ENCODE measurements at regions not wholly inside any gene's neighbourhood (a gene's known extent, or its start where the extent isn't known, plus 50 kb on each side); places are given as distances from the start of the nearest gene placed in this dataset.

DNA sequence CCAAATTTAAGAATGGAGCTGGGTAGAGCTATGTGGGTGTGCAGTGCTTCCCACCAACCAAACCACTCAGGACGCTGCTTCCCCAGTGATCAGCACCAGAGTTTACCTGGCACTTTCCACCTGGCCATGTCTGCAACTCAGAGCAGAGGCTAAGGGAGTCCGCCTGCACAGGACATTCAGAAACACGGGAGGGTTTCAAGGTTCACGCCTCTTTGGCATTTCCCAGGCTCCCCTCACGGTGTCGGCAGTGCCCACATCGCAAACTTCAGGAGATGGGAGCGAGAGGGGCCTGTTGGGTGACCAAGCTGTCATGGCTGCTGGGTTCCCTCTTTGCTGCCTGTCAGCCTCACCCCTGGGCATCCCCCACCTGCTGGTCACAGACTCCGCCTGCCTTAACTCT lies 161.5 kb downstream of the NXNL2 start:
- no peak for DNase-seq

DNA sequence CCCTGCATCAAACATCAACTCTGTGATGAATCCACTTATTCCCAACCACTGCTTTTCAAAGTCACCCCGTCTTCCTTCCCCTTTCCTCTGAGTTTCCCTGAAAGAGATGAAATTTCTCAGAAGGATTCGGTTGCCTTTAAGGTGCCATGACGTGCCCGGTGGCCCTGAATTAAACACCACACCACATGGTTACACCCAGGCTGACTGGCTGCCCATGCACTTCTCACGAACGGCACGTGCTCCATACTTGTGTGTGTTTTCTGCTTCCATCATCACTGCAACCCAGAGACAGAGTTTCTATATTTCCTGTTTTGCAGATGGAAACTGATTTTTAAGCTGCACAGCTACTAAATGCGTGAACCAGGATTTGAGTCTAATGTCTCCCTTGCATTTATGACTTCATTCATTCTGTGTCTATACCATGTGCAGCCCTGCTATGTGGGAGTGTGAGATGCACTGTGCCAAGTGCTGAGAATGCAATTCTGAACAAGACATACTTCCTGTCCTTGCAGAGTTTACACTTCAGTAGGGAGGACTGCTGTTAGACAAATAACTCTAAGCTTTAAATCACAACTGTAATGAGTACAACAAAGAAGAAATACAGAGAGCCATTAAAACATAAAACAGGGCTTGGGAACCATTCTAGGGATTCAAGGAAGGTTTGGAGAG lies 162.9 kb downstream of the NXNL2 start:
- no peak for DNase-seq

DNA sequence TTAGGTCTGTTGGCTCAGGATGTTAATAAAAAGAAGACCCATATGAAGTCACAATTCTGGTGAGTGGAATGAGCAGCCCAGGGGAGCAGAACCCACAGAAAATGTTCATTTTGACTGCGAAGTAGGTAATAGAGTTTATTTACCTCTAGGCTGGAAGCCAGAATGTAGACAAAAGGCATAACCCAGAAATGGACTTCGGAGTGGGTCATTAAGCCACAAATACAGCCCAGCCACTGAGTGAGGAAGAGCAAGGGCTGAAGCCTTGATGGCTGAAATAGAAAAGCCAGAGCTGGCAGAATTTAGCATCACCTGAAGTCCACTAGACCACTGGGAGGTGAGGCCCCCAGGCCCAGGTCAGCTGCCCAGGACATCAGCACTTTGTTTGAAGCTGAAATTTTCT lies 168.0 kb downstream of the NXNL2 start:
- DNase-seq, result no peak

DNA sequence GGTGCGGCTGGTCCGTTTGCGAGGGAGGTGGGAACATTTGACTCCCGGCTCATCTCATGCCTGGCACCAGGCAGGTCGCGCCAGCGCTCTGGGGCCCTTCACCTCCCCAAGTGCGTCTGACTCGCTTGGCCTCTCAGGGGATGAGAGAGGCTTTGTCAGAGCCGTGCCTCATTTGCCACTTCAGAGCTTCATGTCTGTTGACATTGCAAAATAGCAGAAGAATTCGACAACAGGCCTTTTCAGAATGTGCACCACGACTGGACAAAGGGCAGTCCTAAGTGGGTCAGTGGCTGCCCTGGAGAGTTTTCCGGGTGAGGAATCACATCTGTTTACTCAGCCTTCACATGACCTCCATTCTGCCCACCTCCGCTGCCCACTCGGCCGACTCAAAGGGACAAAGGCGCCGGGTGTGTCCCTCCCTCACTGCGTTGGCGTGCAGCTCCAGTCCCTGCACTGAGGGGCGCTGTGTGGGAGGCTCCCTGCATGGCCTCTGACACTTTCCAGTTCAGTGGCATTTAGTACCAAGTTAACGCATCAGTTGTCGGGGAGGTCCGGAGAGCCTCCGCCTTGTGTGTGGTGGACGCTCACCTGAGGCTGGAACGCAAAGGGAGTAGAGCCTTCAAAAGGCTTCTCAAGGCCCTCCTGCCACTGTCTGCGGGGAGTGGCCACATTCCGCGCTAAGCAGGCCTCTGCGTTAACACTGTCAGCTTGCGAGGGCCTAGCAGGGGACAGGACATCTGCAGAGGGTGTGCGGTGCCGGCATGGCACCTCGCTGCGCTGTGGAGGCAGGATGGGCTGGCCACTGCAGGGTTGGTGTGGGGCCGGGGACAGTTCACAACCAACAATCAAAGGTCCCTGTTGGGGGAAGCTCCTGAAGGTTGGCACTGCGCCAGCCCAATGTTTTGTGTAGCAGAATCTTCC lies 171.5 kb downstream of the NXNL2 start:
- DNase-seq, result no peak

DNA sequence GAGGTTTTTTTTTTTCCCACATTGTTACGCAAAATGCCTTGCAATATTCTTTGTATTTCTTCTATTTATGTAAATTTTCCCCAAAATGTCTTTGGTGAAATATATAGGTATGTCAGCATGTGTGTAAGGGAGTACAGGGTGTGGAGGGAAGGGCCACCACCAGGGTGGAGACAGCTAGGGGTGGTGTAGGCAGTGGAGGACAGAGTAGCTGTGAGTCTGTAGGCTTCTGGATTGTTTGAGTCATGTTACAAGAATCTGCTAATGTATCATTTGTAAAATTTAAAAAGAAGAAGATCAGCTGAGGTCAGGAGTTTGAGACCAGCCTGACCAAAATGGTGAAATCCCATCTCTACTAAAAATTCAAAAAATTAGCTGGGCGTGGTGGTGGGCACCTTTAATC lies 175.5 kb downstream of the NXNL2 start:
- no peak for DNase-seq

DNA sequence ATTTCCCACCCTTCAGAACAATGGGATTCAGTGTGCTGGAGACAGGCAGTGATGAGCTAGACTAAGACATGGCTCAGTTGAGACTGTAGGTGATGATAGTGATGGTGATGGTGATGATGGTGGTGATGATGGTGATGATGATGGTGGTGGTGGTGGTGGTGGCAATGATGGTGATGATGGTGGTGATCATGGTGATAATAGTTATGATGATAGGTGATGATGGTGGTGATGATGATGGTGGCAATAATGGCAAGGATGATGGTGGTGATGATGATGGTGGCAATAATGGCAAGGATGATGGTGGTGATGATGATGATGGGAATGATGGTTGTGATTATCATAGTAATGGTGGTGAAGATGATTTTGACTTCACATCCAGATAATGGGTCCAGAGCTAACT lies 176.7 kb downstream of the NXNL2 start:
- DNase-seq, result no peak

DNA sequence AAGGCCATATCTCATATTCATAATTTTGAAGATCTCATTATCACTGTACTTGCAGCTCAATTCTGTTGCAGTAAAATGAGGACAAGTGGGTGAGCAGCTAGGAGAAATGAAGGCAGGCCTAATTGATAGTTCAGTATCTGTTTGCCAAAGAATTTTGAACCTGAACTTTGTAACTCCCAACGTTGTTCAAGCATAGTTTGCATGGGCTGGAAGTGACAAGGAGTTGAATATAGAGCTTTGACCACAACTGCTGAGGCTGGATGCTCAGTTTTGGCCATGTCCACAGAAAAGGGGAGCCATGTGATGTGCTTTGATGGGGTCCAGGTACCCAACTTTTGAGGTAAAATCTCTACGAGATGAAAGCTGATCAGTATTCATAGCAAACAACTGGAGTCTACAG lies 177.5 kb downstream of the NXNL2 start:
- DNase-seq, result no peak

DNA sequence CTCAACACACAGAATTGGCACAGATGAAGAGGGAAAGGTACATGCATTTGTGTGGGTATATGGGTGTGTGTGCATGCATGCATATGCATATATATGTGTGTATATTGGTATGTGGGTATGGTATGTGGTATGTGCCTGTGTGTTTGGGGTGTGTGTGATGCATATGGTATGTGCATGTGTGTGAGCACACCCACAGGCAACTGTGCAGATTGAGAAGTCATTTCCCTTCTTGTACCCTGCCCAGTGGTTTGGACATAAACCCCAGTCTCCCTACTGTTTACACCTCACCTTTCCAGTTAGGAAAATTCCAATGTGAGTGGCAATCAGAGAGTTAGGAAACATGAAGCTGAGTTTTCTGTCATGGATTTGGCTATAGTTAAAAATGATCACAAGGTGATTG lies 178.0 kb downstream of the NXNL2 start:
- DNase-seq, result no peak

DNA sequence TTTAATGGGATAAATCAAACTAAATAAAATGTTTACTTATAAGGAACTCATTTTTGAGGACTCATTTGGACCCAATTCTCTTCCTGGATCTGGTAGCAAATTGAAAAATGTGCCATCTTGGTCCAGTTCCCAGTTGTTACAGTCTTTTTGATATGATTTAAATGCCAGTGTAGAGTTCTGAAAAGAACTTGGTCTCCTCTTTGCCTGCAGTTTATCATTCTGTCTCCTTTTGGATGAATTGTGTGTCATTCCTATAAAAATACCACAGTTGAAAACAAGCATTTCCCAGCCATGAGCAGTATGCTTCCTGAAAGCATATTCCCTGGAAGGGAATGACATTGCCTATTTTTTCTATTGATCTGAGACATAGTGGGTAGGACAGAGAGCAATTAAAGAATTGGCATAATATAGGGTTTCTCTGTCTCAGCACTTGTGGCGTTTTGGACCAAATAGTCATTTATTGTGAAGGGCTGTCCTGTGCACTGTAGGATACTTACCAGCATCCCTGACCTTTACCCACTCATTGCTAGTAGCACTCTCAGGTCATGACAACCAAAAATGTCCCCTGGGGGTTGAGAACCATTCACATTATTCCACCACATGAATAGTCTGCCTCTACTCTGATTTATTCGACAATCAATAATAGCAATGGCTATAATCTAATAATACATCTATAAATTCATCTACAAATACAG lies 181.8 kb downstream of the NXNL2 start:
- no peak for DNase-seq

DNA sequence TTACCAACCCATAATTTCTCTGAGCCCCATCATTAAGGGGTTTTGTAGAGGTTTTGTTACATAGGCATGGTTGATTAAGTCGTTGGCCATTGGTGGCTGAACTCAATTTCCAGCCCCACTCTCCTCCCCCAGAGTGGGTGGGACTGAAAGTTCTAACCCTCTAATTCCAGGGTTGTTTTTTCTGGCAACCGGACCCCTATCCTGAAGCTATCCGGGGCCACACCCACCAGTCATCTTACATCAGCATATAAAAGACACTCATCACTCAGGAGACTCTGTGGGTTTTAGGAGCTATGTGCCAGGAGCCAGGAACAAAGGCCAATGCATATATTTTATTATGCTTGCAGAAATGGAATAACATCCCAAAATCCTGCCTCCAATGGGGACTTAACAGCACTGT lies 186.0 kb downstream of the NXNL2 start:
- DNase-seq, result no peak

DNA sequence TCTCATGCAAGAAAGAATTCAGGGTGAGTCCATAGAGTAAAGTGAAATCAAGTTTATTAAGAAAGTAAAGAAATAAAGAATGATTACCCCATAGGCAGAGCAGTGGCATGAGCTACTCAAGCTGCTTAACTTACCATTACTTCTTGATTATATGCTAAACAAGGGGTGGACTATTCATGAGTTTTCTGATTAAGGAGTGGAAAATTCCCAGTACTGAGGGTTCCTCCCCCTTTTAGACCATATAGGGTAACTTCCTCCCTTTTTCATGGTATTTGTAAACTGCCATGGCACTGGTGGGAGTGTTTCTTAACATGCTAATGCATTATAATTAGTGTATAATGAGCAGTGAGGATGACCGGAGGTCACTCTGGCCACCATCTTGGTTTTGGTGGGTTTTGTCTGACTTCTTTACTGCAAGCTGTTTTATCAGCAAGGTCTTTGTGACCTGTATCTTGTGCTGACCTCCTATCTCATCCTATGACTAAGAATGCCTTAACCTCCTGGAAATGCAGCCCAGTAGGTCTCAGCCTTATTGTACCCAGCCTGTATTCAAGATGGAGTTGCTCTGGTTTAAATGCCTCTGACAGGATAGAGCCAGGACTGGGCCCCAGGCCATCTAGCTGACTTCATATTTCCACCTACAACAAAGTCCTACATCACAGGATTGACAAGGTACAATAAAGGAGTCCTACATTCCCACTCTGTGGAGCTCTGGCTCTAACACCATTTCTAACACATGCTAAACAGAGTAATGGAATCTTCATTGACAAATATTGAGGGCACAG lies 186.7 kb downstream of the NXNL2 start:
- no peak for DNase-seq

DNA sequence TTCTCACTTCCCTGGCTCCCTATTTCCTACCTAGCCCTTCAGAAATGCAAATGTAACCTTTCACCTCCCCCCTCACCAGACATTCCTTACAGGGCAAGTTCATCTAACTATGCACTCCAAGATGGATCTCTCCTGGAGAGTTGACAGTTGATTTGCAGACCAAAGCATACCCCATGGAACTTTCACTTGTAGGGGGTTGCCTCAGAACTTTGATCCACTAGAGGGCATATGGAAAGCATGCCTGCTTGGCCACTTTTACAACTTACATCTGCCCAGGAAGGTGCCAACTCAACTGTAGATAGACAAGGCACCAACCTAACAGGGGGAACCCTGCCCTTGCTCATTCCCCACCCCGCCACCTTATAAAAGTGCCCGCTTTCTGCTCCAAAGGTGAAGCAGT lies 187.8 kb downstream of the NXNL2 start:
- no peak for DNase-seq

DNA sequence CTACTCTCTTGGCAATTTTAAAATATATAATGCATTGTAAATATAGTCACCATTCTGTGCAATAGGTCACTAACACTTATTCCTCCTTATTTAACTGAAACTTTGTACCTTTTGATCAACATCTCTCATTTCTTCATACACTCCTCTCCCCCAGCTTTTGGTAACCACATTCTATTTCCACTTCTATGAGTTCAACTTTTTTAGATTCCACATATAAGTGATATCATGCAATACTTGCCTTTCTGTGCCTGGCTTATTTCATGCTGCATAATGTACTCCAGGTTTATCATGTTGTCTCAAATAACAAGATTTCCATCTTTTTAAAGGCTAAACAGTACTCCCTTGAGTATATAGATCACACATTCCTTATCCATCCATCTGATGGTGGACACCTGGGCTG lies 188.8 kb downstream of the NXNL2 start:
- no peak for DNase-seq

DNA sequence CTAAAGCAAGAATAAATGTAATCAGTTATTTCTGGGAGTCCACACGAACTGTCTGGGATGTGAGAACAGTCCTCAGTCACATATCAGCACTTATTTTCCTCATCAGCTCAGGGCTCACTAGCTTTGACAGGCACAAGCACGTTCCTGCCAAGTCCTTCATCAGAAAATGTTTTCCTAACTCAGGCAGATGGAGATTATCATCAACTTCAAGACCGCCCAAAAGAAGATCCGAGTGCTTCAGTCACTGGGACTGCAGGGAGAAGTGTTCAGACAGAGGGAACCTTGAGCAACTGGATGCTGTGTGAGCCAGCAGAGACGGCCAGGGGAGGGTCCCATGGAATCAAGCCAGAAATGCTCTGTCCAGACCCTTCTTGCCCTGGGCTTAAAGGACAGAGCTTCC lies 189.4 kb downstream of the NXNL2 start:
- DNase-seq, result no peak

DNA sequence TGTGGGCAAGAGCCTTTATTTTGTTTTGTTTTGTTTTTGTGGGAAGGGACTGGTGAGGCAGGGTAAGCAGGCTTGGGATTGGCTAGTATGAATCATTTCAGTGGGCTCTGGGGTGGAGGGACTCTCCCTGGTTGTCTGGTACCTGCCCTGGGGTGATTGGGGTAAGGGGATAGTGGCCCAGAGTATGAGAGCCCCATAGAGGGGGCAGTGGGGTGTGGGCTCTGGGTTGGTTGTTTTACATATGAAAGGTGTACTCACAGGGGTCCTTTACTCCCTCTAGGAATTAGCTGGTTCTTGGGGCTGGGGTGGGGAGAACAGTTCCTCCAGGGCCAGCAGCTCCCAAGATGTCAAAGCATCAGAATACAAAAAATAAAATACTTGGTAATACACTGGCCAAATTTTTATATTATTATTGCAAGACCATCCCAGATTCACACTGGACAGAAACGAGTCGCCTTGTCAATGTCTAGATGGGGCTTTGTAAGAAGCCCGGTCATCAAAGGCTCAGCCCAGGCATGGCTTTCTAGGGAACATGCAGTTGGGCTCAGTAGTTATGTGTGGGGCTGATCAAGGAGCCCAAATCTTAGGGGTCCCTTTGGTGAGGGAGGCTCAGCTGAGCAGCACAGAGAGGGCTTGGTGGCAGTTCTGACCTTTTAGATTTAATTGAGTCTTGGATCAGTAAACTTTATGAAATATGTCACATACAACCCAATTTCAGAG lies 190.5 kb downstream of the NXNL2 start:
- DNase-seq, result no peak

DNA sequence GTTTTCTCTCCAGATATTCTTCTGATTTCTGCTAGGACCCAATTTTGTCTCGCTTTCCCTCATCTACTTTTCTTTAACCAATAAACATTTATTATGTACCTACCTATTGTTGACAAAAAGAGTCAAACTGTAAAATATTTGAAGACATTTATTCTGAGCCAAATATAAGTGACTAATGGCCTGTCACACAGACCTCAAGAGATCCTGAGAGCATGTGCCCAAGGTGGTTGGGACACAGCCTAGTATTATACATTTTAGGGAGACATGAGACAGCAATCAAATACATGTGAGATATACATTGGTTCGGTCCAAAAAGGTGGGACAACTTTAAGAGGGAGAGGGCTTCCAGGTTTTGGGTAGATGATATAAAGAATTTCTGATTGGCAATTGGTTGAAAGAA lies 191.8 kb downstream of the NXNL2 start:
- no peak for DNase-seq

DNA sequence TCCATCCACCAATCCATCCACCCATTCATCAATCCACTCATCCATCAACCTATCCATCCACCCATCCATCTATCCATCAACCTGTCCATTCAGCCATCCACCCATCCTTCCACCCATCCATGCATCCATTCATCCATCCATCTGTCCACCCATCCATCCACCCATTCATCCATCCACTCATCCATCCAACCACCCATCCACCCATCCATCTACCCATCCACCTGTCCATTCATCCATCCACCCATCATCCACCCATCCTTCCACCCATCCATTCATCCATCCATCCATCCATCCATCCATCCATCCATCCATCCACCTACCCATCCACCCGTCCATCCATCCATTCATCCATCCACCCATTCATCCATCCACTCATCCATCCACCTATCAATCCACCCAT lies 195.8 kb downstream of the NXNL2 start:
- DNase-seq, result no peak

DNA sequence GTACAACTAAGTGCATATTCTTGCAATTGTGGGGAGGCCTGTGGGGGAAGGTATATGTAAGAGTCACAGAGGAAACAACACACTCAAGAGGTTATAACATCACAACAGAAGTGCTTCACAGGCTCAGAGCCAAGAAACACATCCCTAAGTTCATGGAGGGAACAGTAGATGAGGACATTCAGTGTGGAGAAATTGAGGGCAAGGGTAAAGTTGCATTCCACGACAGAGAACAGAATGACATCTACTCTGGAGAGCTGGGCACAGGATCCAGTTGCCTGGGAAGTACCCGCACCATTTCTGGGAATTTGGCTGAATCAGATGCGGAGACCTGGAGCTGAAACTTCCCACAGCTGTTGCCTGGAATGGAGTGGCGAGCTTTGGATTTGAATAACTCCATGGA lies 197.2 kb downstream of the NXNL2 start:
- no peak for DNase-seq

DNA sequence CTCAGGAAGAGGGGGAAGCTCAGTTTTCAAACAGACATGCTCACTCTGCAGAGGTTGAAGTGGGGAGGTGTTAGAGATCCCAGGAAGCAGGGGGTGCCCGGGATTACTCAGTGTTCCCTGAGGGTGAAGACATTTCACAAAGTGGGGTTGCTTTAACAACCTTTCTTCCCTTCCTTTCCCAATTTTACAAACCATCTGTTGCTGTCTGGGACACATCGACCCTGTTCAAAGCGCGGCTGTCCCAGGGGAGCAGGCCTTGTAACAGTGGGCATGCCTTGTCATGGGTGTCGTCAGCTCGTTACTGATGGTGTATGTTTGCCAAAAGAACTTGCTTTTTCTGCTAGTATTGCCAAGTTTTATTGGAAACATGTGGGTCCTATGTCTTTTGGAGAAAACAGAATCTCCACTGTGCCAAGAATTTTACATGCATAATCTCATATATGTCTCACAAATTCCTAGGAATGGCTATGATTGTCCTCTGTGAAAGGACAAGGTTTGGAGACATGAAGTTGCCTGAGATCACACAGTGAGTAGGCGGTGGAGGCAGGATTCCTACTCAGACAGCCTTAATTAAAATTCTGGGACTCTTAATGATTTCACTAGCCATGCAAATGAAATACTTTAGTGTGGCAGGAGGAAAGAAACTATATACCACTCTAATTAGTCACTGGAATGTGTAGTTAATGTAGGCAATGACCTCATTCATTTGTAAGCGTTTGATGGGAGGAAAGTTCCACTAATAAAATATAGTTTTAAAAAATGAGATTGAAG lies 198.9 kb downstream of the NXNL2 start:
- no peak for DNase-seq

DNA sequence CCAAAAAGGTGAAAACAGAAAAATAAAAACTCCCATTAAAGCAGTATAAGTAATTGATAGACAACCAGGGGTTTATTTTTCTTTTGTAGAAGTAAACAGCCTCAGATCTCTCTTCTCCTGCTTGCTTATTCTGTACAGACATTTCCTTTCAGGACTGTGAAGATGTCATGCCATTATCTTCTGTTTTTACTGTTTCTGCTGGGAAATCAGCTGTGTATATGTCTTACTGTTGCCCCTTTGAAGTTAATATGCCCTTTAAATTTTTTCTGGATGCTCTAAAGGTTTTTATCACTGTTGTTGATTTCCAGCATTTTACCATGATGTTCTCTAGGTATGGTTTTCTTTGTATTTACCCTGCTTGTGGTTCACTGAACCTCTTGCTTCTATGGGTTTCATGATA lies 199.5 kb downstream of the NXNL2 start:
- no peak for DNase-seq

DNA sequence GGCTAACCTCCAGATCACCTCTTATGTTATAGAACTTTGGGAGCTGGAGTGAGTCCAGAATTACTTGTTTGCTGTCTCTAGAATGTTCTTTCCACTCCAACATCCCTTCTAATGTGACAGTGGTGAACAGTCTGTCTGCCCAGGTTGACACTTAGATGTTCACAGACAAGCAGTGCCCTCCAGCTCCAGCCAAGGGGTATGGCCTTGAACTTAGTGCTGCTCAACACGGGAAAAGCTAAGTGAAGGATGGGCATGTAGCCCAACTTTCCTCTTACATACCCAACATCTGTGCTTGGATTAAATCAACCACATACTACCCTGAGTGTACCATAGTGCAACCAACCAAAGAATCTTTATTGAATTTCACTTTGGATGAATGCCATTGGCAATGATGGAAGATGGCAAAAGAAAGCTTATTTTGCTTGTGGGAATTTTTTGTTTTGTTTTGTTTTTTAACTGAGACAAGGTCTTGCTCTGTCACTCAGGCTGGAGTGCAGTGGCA lies 201.2 kb downstream of the NXNL2 start:
- no peak for DNase-seq

Data from NCI-H82 (cell line).